ENCODE measurements at regions not wholly inside any gene's neighbourhood (a gene's known extent, or its start where the extent isn't known, plus 50 kb on each side); places are given as distances from the start of the nearest gene placed in this dataset.

- intact Hi-C loops (cut with DNase I) = loop anchor here (10.0 kb wide), 1 partner anchor 163 kb away; the partner anchor contains the start of genes CDC45 and UFD1
- DNase-seq = peak in 1 of 10 donors; percentile 36
Measured at GRCh38 chr22:19637408-19638281, 76.7 kb upstream of the SEPTIN5 start.

GRCh38 chr22:19638282-19639015 is 75.9 kb upstream of the SEPTIN5 start:
- intact Hi-C loops (cut with DNase I) = loop anchor here (10.0 kb wide), 1 partner anchor 164 kb away; the partner anchor contains the start of genes CDC45 and UFD1
- peak in 1 of 10 donors; percentile 25 for DNase-seq

GRCh38 chr22:19639610-19640135 is 74.6 kb upstream of the SEPTIN5 start:
- intact Hi-C loops (cut with DNase I) = loop anchor here (10.0 kb wide), 1 partner anchor 165 kb away; the partner anchor contains the start of genes CDC45 and UFD1
- peak in 1 of 10 donors; percentile 55 for DNase-seq

- no peak for DNase-seq
- intact Hi-C loops (cut with DNase I) = no loop called here
Measured at GRCh38 chr22:19640306-19640705, 74.0 kb upstream of the SEPTIN5 start.

GRCh38 chr22:19641254-19641982 is 72.9 kb upstream of the SEPTIN5 start:
- peak in 2 of 10 donors; percentile 60 to 61 for DNase-seq

GRCh38 chr22:19641983-19642451 is 72.3 kb upstream of the SEPTIN5 start:
- intact Hi-C loops (cut with DNase I) = no loop called here
- peak in 2 of 10 donors; percentile 49 to 70 for DNase-seq

More at GRCh38 chr22:19641254-19641982, 72.9 kb upstream of the SEPTIN5 start:
- intact Hi-C loops (cut with DNase I) = no loop called here

- peak in 3 of 10 donors; percentile 21 to 36 (median 24) for DNase-seq
- intact Hi-C loops (cut with DNase I) = no loop called here
Measured at GRCh38 chr22:19643448-19644313, 70.6 kb upstream of the SEPTIN5 start.

- intact Hi-C loops (cut with DNase I) = no loop called here
Measured at GRCh38 chr22:19644314-19645223, 69.7 kb upstream of the SEPTIN5 start.

GRCh38 chr22:19645391-19645790 is 68.9 kb upstream of the SEPTIN5 start:
- intact Hi-C loops (cut with DNase I) = no loop called here
- DNase-seq = peak in 2 of 10 donors; percentile 20 to 61

More at GRCh38 chr22:19644314-19645223, 69.7 kb upstream of the SEPTIN5 start:
- DNase-seq = peak in 3 of 10 donors; percentile 26 to 65 (median 43)

- intact Hi-C loops (cut with DNase I) = no loop called here
- no peak for DNase-seq
Measured at GRCh38 chr22:19645905-19646304, 68.4 kb upstream of the SEPTIN5 start.

GRCh38 chr22:19646383-19646782 is 67.9 kb upstream of the SEPTIN5 start:
- no peak for DNase-seq
- intact Hi-C loops (cut with DNase I) = no loop called here

- DNase-seq = no peak
- intact Hi-C loops (cut with DNase I) = no loop called here
Measured at GRCh38 chr22:19648419-19648929, 65.8 kb upstream of the SEPTIN5 start.

- no peak for DNase-seq
- intact Hi-C loops (cut with DNase I) = no loop called here
Measured at GRCh38 chr22:19652316-19652715, 62.0 kb upstream of the SEPTIN5 start.

- DNase-seq = no peak
- intact Hi-C loops (cut with DNase I) = no loop called here
Measured at GRCh38 chr22:19654338-19654987, 59.8 kb upstream of the SEPTIN5 start.

- DNase-seq = no peak
- intact Hi-C loops (cut with DNase I) = no loop called here
Measured at GRCh38 chr22:19655399-19655798, 58.9 kb upstream of the SEPTIN5 start.

- intact Hi-C loops (cut with DNase I) = no loop called here
- no peak for DNase-seq
Measured at GRCh38 chr22:19656541-19657251, 57.6 kb upstream of the SEPTIN5 start.
